ENCODE measurements at regions not wholly inside any gene's neighbourhood (a gene's known extent, or its start where the extent isn't known, plus 50 kb on each side); places are given as distances from the start of the nearest gene placed in this dataset.

GRCh38 chr7:82624965-82625364 is 181.4 kb upstream of the CACNA2D1 start:
- Histone ChIP-seq H4K20me1 (replicated peaks; ENCODE audit: insufficient read depth) (no peaks in the 10 kb centered on the region), H3K4me3 (no peak overlapping the region), H3K27me3 (ENCODE audit: insufficient read depth) (no peaks in the 10 kb centered on the region), H3K27ac (ENCODE audit: low read depth) (no peak overlapping the region), H3K79me2 (replicated peaks; ENCODE audit: insufficient read depth) (no peaks in the 10 kb centered on the region), H3K9me2 (ENCODE audit: insufficient read depth) (no peaks in the 10 kb centered on the region), H3F3A (replicated peaks; ENCODE audit: low read depth) (no peaks in the 10 kb centered on the region), H2AFZ (no peak overlapping the region), H3K4me2 (no peak overlapping the region), H3K36me3 (ENCODE audit: insufficient read depth) (no peaks in the 10 kb centered on the region), H3K4me1 (ENCODE audit: insufficient read depth) (peaks cover 3% of the 10 kb centered on the region; the same call in 1 of the 2 replicates)
- no peak for DNase-seq (ENCODE audit: low spot score)
- H3K36me3 Mint-ChIP-seq (ENCODE audit: low read depth), result no peaks in the 10 kb centered on the region
- no peak for ATAC-seq
- no peak overlapping the region for H3K4me3 Mint-ChIP-seq
- H3K9me3 Mint-ChIP-seq, result no peaks in the 10 kb centered on the region
- TF ChIP-seq EZH2phosphoT487 (IDR thresholded peaks at IDR 0.05; ENCODE audit: unreplicated experiment) (no peak), CREB1 (CRISPR knock-in tag; IDR thresholded peaks at IDR 0.05; ENCODE audit: low read depth) (no peak)
- H3K27ac Mint-ChIP-seq, result no peak overlapping the region
- no peaks in the 10 kb centered on the region for H3K27me3 Mint-ChIP-seq (ENCODE audit: insufficient read depth, low read depth, poor library complexity)
- no peaks in the 10 kb centered on the region for H3K4me1 Mint-ChIP-seq

- no peaks in the 10 kb centered on the region for H3K36me3 ChIP-seq (ENCODE audit: insufficient read depth)
- DNase-seq (ENCODE audit: low spot score) (no peak), ATAC-seq (no peak)
- H3K27me3 ChIP-seq (ENCODE audit: insufficient read depth), result no peaks in the 10 kb centered on the region
- no peak overlapping the region for H3K4me3 ChIP-seq
- Mint-ChIP-seq H3K27ac (no peak overlapping the region), H3K27me3 (ENCODE audit: insufficient read depth, low read depth, poor library complexity) (no peaks in the 10 kb centered on the region), H3K4me3 (no peak overlapping the region), H3K4me1 (no peaks in the 10 kb centered on the region), H3K36me3 (ENCODE audit: low read depth) (no peaks in the 10 kb centered on the region), H3K9me3 (no peaks in the 10 kb centered on the region)
- TF ChIP-seq CTCF (conservative IDR thresholded peaks at IDR 0.05; ENCODE audit: low read depth in 2 of 2) (no peak), ZNF331 (CRISPR knock-in tag; IDR thresholded peaks at IDR 0.05; ENCODE audit: low read depth) (no peak), CREB1 (CRISPR knock-in tag; IDR thresholded peaks at IDR 0.05; ENCODE audit: low read depth) (no peak), EZH2phosphoT487 (IDR thresholded peaks at IDR 0.05; ENCODE audit: unreplicated experiment) (no peak), STAT1 (IDR thresholded peaks at IDR 0.05; ENCODE audit: unreplicated experiment) (no peak), ZNF114 (CRISPR knock-in tag; IDR thresholded peaks at IDR 0.05) (no peak), NANOG (IDR thresholded peaks at IDR 0.05; ENCODE audit: borderline replicate concordance) (no peak)
- H3K4me1 ChIP-seq (ENCODE audit: insufficient read depth), result peaks cover 3% of the 10 kb centered on the region; the same call in 1 of the 2 replicates
- H3K27ac ChIP-seq (ENCODE audit: low read depth), result no peak overlapping the region
- no peaks in the 10 kb centered on the region for H3F3A ChIP-seq (replicated peaks; ENCODE audit: low read depth)
- no peak overlapping the region for H3K4me2 ChIP-seq
- no peaks in the 10 kb centered on the region for H3K9me2 ChIP-seq (ENCODE audit: insufficient read depth)
- no peak overlapping the region for H2AFZ ChIP-seq
- no peaks in the 10 kb centered on the region for H4K20me1 ChIP-seq (replicated peaks; ENCODE audit: insufficient read depth)
- H3K79me2 ChIP-seq (replicated peaks; ENCODE audit: insufficient read depth), result no peaks in the 10 kb centered on the region
Observed at GRCh38 chr7:82624337-82624736, 180.8 kb upstream of the CACNA2D1 start.

GRCh38 chr7:82623812-82624211 is 180.2 kb upstream of the CACNA2D1 start:
- H3K4me3 Mint-ChIP-seq, result no peak overlapping the region
- no peak for ATAC-seq
- TF ChIP-seq JUNB (IDR thresholded peaks at IDR 0.05; ENCODE audit: unreplicated experiment) (no peak), ZNF462 (CRISPR knock-in tag; IDR thresholded peaks at IDR 0.05) (no peak), EZH2 (IDR thresholded peaks at IDR 0.05; ENCODE audit: low read depth, unreplicated experiment) (no peak), EZH2phosphoT487 (IDR thresholded peaks at IDR 0.05; ENCODE audit: unreplicated experiment) (no peak), STAT1 (IDR thresholded peaks at IDR 0.05; ENCODE audit: unreplicated experiment) (no peak)

More at GRCh38 chr7:82623812-82624211, 180.2 kb upstream of the CACNA2D1 start:
- no peaks in the 10 kb centered on the region for H4K20me1 ChIP-seq (replicated peaks; ENCODE audit: insufficient read depth)
- Mint-ChIP-seq H3K36me3 (ENCODE audit: low read depth) (no peaks in the 10 kb centered on the region), H3K9me3 (no peaks in the 10 kb centered on the region), H3K4me1 (no peaks in the 10 kb centered on the region), H3K27ac (no peak overlapping the region), H3K27me3 (ENCODE audit: insufficient read depth, low read depth, poor library complexity) (no peaks in the 10 kb centered on the region)
- DNase-seq (ENCODE audit: low spot score), result no peak
- no peaks in the 10 kb centered on the region for H3K79me2 ChIP-seq (replicated peaks; ENCODE audit: insufficient read depth)
- H3K4me3 ChIP-seq, result no peak overlapping the region
- H3K36me3 ChIP-seq (ENCODE audit: insufficient read depth), result no peaks in the 10 kb centered on the region
- H3K27me3 ChIP-seq (ENCODE audit: insufficient read depth), result no peaks in the 10 kb centered on the region
- peaks cover 3% of the 10 kb centered on the region; the same call in 1 of the 2 replicates for H3K4me1 ChIP-seq (ENCODE audit: insufficient read depth)
- no peak overlapping the region for H3K27ac ChIP-seq (ENCODE audit: low read depth)
- H3F3A ChIP-seq (replicated peaks; ENCODE audit: low read depth), result no peaks in the 10 kb centered on the region
- H3K4me2 ChIP-seq, result no peak overlapping the region
- H3K9me2 ChIP-seq (ENCODE audit: insufficient read depth), result no peaks in the 10 kb centered on the region
- H2AFZ ChIP-seq, result no peak overlapping the region

All from GM23338 (cell line).